Testis (tissue), 2 donors: ENCODE measurements at regions not wholly inside any gene's neighbourhood (a gene's known extent, or its start where the extent isn't known, plus 50 kb on each side); places are given as distances from the start of the nearest gene placed in this dataset.

Experiments
- CTCF ChIP-seq, 3 experiments: fragments of 450-650 bp in 2 of 3; fragments of 200-600 bp in 1 of 3; sonication (generic) in 1 of 3; IDR thresholded peaks; one replicate each; pipeline ENCODE4 v1.5.1; 2016 to 2019; ENCODE audit warnings: antibody characterized with exemption in 3 of 3, mild to moderate bottlenecking in 2 of 3, moderate library complexity in 1 of 3
- POLR2A ChIP-seq: fragments of 450-650 bp; IDR thresholded peaks from one replicate; pipeline ENCODE4 v1.6.1; 2017; ENCODE audit warnings: antibody characterized with exemption, mild to moderate bottlenecking, moderate library complexity

- TF ChIP-seq CTCF (IDR thresholded peaks at IDR 0.05): no peak
- TF ChIP-seq POLR2A: no peak
Observed at GRCh38 chr4:96509039-96509741, 669.3 kb downstream of the PDHA2 start.
